ENCODE measurements at regions not wholly inside any gene's neighbourhood (a gene's known extent, or its start where the extent isn't known, plus 50 kb on each side); places are given as distances from the start of the nearest gene placed in this dataset.
"Not testable (repeated sequence)": the region's sequence is repeated elsewhere in the genome, so short reads cannot be mapped to it uniquely, and the experiment has no call there.

DNA sequence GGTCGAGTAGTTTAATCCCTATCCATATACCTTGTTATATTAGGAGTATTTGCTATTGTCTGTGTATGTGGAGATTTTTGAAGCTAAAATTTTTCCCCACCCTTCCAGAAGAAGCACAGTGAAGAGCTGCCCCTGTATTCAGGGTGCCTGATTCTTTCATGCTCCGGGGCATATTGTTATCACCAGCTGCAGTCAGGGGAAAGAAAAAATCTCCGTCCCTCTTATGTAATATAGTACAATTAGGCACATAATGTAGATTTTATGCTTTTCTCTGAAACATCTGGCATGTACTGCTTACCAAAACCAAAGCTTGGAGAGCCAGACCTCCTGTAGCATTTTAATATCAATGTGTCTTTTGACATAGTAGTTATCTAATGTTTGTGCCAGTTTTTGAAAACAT is 214.9 kb upstream of the EDNRB start:
- no peak for DNase-seq

GRCh38 chr13:78131811-78132210 is 213.2 kb upstream of the EDNRB start:
- no peak for DNase-seq

GRCh38 chr13:78131346-78131745 is 212.7 kb upstream of the EDNRB start:
- no peak for DNase-seq

DNA sequence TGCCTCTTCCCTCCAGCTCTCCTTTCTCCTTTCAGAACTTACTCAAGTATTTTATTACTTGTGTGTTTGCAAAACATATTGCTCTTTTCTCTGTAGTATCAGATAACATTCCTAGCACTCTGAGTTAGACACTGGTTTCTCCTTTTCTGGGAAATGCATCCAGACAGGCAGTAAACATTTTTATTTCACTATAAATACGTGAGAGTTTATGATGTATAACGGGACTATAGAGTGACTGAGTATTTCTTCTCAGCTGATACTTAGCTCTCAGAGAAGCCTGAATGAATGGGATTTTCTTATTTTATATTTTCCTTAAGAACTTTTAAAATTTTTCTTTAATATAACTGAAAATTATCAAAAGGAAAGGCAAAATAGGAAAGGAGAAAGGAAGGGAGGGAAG is 211.2 kb upstream of the EDNRB start:
- DNase-seq, result no peak

DNA sequence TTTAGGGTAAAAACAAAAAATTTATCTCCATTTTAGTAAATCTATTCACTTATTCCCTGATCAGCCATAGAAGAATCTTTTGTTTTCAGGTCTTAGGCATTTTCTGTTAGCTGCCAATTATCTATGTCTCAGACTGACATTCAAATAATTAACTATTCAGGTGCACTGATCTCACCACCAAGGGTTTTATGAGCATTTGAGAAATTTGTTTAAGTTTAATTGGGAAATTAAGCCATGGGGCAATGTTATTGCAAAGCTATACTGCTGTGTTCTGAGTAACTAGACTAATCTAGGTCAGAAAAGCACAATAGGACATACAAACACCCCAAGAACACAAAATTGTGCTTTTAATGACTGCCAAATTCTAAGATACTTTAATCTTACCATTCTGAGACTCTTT is 210.7 kb upstream of the EDNRB start:
- no peak for DNase-seq

- DNase-seq, result peak; percentile 13
Measured at GRCh38 chr13:78121459-78122348, 203.1 kb upstream of the EDNRB start.

DNA sequence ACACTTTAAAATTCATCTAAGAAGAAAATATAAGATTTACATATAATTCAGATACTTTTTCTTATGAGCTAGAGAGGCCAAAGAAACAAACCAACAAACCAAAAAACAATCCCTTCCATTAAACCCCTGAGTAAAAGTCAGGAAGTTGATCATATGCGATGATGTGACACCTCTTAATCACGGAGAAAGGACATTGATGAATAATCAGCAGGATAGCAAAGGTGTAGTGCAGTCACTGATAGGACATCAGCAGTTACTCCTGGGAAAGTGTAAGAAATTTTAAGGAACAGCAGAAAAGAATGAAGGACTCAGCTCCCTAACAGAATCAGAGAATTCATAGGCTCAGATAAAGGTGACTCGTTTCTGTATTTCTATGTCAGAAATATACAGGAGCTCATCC is 202.4 kb upstream of the EDNRB start:
- DNase-seq, result no peak

- not testable (repeated sequence) for DNase-seq
Measured at GRCh38 chr13:78120144-78120543, 201.5 kb upstream of the EDNRB start.

GRCh38 chr13:78117070-78117469 is 198.4 kb upstream of the EDNRB start:
- DNase-seq, result not testable (repeated sequence)

DNA sequence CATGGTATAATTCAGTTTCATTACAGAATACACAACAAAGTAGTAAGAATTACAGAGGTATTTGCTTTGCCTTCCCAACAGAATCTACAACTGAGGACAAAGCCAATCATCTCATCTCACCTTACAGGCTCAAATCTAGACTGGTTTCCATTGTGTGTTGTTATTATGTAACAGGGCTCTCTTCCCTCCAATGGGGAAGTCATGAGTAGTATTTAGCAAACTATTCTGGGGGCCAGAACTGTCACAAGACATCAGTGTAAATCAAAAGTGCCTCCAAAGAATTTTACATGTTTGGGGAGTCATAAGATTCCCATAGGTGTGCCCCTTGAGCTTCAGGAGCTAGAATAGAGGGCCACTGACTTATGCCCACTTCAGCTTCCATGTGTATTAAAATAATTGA is 187.0 kb upstream of the EDNRB start:
- no peak for DNase-seq

GRCh38 chr13:78103936-78104335 is 185.3 kb upstream of the EDNRB start:
- no peak for DNase-seq

- no peak for DNase-seq
Measured at GRCh38 chr13:78102741-78103140, 184.1 kb upstream of the EDNRB start.

DNA sequence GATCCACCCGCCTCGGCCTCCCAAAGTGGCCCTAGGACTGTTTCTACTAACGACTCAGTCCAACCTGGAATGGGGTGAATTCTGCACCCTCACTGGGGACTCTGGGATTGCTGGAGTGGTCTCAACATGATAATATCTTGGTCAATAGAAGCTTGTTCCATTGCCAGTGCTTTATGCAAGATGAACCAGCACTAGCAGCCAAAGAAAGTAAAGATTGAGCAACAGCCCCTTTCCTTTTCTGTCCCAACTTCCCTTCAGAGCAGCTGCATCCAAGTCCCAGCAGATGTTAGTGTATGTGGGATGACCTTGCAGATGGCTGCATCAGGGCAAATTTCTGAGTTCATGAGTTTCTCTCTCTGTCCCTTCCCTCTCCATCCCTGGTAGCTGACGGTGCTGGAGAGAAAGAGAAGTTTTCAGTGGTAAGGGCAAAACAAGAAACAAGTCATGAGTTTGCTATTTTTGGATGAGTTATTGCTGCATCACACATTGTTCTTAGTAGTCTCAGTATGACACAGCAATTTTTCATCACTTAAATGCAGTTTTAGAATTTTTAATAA is 183.6 kb upstream of the EDNRB start:
- DNase-seq, result no peak

DNA sequence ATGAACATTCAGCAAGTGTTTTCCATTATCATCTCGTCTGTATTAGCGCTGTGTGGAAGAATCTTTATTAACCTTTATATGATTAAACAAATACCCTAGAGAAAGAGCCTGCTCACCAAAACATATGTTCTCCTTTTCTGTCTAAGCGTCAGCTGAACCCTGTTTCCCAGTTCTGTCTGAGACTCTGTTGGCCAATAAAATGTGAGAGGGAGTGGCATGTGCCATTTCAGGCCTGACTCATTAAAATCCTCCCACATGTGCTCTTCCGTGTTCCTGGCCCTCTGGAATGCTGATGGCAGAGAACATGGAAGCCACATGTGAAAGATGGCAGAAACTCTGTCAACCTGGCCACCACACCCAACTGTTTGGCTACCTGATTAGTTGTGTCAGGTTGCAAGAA is 181.9 kb upstream of the EDNRB start:
- no peak for DNase-seq

DNA sequence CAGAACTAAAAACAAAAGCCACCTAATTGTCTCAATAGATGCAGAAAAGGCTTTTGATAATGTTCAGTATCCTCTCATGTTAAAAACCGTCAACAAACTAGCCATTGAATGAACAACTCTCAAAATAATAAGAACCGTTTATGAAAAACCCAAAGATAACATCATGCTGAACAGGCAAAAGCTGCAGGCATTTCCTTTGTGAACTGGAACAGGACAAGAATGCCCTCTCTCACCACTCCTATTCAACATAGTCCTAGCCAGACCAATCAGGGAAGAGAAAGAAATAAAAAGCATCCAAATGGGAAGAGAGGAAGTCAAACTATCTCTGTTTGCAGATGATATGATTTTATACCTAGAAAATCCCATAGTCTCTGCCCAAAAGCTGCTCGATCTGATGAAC is 179.6 kb upstream of the EDNRB start:
- no peak for DNase-seq

DNA sequence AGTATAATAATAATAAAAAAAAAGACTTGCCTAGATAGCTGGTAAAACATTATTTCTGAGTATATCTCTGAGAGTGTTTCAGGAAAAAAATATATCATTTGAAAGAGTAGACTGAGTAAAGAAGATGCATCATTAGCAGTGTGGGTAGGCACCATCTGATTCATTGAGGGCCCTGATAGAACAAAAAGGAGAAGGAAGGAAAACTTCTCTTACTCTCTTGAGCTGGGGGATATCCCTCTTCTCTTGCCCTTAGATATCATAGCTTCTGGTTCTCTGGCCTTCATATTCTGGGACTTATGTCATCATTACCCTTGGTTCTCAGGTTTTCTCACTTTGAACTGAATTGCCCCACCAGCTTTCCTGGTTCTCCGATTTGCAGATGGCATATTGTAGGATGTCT is 177.6 kb upstream of the EDNRB start:
- no peak for DNase-seq

DNA sequence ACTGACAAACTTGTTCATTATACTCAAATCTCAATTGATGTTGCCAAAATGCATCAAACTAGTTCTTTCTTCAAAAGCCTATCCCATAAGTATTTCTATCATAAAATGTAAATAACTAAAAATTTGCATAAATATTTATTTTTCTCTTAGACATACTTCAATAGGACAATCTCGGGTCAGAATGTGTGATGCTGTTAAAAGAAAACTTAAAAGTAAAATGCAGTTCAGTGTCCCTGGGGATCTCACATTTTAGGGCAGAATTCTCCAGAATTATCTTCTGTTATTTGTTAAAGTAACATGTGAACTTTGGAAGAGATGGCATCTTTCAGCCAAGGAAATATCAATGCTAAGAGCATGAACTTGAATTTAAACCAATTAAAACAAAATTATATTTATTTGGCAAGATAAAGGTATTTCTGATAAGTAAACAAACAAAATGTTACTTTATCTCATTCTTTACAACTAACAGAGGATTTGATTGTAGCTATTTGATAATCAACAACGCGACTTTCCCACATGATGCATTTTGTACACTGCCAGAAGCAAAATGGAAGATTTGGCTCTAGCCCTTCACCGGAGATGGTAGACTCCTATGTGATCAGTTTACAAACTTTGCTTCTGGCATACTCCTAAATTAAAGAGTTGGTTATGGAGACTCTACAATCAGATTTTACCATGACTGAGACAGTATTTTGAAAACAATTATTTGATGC is 169.5 kb upstream of the EDNRB start:
- no peak for DNase-seq

- DNase-seq, result no peak
Measured at GRCh38 chr13:78085434-78086225, 167.0 kb upstream of the EDNRB start.

DNA sequence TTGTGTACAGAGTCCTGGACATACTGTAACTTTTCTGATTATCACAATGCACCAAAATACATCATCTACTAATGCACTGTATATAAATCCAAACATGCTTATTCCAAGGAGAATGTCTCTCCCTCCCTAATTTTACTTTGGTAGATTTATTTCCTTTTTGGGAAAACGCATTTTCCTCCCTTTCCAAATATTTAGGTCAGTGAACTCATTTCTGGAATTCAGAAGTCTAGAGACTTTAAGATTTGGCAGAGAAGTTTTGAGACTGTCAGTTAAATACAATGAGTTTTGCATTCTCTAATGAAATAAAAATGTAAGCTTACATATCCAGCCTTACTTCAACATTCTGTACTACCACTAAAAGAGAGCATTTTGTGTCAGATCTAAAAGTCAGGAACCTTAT is 165.8 kb upstream of the EDNRB start:
- no peak for DNase-seq

DNA sequence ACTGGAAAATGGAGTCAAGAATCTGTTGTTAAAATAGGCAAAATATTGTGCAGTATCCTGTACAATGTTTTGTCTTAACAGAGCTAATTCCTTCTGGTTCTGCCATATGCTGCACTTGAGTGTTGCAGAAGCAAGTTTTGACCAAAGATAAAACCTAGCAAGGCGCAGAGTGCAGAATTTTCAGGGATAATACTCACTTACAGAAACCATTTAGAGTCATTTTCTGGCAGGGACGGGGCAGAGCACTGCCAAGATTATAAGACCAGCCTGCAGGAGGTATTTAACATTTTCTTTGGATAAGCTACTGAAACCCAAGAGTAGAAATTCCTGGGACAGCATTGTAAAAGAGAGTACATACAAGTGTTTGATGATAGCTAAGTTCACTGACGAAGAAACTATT is 159.5 kb upstream of the EDNRB start:
- DNase-seq, result no peak

DNA sequence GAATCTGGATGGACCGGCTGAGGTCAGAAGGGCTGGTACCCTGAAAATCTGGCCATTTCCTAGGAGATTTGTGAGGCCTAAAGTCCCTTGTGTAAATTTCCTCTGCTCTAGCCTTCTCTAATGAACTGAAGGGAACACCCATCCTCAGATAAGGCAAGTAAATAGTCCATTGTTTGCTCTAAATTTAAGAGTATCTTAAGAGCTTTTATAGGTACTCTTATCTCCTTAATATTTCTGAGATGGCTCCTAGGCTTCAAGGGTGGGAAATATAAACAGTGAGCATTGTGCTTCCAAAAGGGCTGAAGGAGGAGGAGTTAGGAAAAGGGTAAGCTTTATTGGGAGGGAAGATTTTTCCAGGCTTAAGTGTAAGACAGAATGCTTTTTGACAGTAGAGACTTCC is 148.7 kb upstream of the EDNRB start:
- DNase-seq, result no peak

DNA sequence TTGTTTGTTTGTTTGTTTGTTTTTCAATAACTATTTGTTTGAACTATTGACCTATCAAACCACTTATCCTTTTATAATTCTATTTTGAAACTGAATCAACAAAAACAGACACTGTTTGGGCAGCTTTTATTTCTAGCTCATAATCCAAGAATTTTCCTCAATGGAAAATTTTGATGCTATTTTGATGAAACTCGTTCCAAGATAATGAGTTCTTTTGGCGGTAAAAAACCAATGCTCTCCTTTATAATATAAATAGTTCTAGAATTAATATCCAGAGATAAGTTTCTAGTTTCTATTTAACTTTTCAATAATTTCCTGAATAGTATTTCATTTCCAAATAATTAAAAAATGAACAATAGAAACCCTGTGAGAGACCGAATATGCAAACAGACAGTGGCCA is 146.5 kb upstream of the EDNRB start:
- DNase-seq, result no peak

DNA sequence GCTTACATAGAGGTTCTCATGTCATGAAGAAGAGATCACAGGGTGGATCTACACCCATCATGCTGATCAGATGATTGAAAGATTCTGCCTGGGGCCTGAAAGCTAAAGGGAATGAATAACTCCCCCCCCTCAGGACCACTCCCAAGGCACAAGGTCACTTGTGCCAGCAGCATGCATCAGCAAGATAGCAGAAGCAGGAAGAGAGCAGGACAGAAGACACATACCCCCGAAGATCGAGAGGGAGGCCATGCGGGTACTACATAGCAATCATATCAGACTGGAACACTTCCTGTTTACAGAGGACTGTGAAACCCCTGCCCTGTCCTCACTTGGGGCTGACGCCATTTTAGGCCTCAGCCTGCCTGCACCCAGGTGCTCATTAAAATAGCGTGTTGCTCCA is 143.2 kb upstream of the EDNRB start:
- DNase-seq, result no peak

Measured in SHP77 treated with DMSO at 0.1 percent for 48 hours (cell line).